ENCODE measurements at regions not wholly inside any gene's neighbourhood (a gene's known extent, or its start where the extent isn't known, plus 50 kb on each side); places are given as distances from the start of the nearest gene placed in this dataset.

GRCh38 chr20:24733416-24733815 lies 215.7 kb upstream of the CST7 start:
- TF ChIP-seq CTCF (IDR thresholded peaks at IDR 0.05; ENCODE audit: insufficient read depth, missing control alignments), result no peak
- DNase-seq (ENCODE audit: insufficient read length, low spot score) (no peak), FAIRE-seq (no peak)

GRCh38 chr20:24734139-24734538 lies 214.9 kb upstream of the CST7 start:
- FAIRE-seq (no peak), DNase-seq (ENCODE audit: insufficient read length, low spot score) (no peak)
- no peak for TF ChIP-seq CTCF (IDR thresholded peaks at IDR 0.05; ENCODE audit: insufficient read depth, missing control alignments)

GRCh38 chr20:24735263-24735662 lies 213.8 kb upstream of the CST7 start:
- FAIRE-seq (no peak), DNase-seq (ENCODE audit: insufficient read length, low spot score) (peak; percentile 27)
- peak; percentile 11 for TF ChIP-seq CTCF (IDR thresholded peaks at IDR 0.05; ENCODE audit: insufficient read depth, missing control alignments)

- TF ChIP-seq CTCF (IDR thresholded peaks at IDR 0.05; ENCODE audit: insufficient read depth, missing control alignments), result no peak
- FAIRE-seq, result no peak
- no peak for DNase-seq (ENCODE audit: insufficient read length, low spot score)
Measured at GRCh38 chr20:24736131-24736843, 212.8 kb upstream of the CST7 start.

- DNase-seq (ENCODE audit: insufficient read length, low spot score) (no peak), FAIRE-seq (no peak)
- no peak for TF ChIP-seq CTCF (IDR thresholded peaks at IDR 0.05; ENCODE audit: insufficient read depth, missing control alignments)
Measured at GRCh38 chr20:24736844-24737211, 212.2 kb upstream of the CST7 start.

- FAIRE-seq (no peak), DNase-seq (ENCODE audit: insufficient read length, low spot score) (no peak)
- no peak for TF ChIP-seq CTCF (IDR thresholded peaks at IDR 0.05; ENCODE audit: insufficient read depth, missing control alignments)
Measured at GRCh38 chr20:24737212-24737850, 211.7 kb upstream of the CST7 start.

Measured in D721Med (cell line).